ENCODE measurements at regions not wholly inside any gene's neighbourhood (a gene's known extent, or its start where the extent isn't known, plus 50 kb on each side); places are given as distances from the start of the nearest gene placed in this dataset.

- TF ChIP-seq CHD7 (IDR thresholded peaks at IDR 0.05; ENCODE audit: insufficient replicate concordance, low read length), result no peak
- TF ChIP-seq SRF (IDR thresholded peaks at IDR 0.05; ENCODE audit: low read depth, low read length), result no peak
- TF ChIP-seq, protein P1, sequence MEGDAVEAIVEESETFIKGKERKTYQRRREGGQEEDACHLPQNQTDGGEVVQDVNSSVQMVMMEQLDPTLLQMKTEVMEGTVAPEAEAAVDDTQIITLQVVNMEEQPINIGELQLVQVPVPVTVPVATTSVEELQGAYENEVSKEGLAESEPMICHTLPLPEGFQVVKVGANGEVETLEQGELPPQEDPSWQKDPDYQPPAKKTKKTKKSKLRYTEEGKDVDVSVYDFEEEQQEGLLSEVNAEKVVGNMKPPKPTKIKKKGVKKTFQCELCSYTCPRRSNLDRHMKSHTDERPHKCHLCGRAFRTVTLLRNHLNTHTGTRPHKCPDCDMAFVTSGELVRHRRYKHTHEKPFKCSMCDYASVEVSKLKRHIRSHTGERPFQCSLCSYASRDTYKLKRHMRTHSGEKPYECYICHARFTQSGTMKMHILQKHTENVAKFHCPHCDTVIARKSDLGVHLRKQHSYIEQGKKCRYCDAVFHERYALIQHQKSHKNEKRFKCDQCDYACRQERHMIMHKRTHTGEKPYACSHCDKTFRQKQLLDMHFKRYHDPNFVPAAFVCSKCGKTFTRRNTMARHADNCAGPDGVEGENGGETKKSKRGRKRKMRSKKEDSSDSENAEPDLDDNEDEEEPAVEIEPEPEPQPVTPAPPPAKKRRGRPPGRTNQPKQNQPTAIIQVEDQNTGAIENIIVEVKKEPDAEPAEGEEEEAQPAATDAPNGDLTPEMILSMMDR (IDR thresholded peaks at IDR 0.05; ENCODE audit: control extremely low read depth in 1 of 3, insufficient read depth in 1 of 3, low read depth in 1 of 3, low read length in 3 of 3), result no peak
- TF ChIP-seq BACH1 (IDR thresholded peaks at IDR 0.05; ENCODE audit: low read length), result no peak
Measured at GRCh38 chr4:35709080-35709479, 535.2 kb downstream of the ARAP2 start (continued).
